ENCODE measurements at regions not wholly inside any gene's neighbourhood (a gene's known extent, or its start where the extent isn't known, plus 50 kb on each side); places are given as distances from the start of the nearest gene placed in this dataset.

DNA sequence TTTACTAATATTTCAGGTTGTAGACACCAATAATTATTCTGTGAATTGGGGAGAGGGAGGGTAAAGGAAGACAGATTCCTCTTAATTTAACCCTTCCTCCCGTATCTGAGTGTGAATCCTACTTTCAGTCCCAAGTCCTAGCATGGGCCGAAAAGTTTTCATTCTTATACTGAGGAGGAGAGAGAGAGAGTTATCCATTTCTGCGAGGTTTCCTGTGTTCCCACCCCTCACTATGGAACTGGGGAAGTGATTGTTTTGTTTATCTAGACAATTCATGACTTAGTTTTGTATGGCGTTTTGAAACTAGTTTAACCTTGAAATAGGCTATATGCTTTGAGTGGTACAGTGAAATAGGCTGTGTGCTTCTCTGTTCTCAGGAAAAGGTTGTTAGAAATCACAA, 134.0 kb upstream of the DPYD start:
- no peak for DNase-seq

DNA sequence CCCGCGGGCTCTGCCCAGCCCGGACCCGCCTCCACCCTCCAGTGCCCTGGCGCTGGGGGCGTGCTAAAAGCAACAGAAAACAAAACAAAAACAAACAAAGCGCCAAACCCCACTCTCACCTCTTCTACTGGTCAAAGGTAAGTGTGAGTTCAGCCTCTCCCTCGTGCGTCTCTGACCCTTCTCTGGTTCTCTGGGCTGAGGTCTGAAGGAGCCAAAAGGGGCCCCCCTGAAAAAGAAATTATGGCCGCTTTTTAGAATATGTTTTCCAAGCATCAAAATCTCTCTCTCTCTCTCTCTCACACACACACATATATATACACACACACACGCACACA, 133.5 kb upstream of the DPYD start:
- no peak for DNase-seq

DNA sequence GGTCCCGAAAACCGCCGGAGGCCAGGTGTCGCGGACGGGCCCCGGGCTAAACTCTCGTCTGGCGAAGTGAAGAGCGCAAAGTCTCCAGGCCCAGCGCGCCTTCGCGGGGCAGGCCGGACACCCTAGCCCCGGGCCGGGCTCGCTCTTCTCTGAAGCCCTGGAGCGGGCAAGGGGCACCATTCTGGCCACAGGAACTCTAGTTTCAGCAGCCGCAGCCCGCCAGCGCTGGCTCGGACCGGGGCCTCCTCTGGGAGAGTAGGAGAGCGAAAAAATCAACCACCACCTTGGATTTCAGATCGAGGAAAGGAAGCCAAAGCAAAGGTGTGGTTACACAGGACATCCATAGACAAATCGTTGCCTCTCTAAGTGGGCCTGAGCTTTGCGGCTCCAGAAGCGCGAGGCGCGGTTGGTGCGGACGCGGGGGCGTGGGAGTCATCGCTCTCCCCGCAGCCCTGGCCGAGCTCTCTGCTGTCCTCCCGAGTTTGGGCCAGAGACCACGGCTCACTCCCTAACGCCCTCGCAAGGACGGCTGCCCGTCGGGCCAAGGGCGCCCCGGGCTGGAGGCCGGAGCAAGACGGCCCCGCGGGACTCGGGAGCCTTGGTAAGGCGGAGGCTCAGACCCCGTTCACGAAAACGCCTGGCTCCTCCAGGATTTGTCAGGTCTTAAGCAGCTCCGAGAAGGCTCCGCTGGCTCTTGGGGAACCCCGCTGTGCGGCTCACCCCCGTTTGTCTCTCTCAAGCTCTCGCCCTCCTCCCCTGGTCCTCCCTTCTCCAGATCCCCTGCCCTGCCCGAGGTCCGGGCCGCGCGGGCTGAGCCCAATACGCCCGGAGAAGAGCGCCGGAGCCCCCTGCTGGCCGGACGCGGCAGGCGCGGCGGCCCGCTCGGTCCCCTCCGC, 132.9 kb upstream of the DPYD start:
- no peak for DNase-seq

DNA sequence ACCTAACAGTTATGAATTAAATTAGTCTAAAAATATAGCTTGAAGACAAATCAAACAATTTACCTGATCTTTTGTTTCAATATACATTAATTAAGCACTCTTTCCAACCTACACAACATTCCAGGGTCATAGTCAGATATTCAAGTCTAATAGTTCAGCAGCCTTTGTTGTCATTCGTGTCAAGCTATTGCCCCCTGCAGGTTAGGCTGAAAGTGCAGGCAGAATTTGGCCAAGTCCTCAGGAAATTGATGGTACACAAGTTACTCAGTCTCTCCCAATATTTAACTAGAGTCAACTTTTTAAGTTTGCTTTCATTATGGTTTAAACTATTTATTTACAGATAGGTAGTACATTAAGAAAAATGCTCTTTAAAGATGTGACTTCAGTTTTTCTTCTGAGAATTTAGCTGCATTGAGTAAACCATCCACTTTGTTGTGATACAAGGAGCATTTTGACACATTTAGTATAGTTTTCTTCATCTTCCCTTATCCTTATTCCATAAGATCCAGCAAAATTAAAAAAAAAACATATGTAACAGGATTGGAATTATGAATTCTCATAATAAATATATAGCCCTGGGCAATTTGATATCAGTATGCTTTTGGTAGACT, 130.3 kb upstream of the DPYD start:
- peak; percentile 77 for DNase-seq

GRCh38 chr1:98049370-98050135, 128.7 kb upstream of the DPYD start:
- DNase-seq: no peak

DNA sequence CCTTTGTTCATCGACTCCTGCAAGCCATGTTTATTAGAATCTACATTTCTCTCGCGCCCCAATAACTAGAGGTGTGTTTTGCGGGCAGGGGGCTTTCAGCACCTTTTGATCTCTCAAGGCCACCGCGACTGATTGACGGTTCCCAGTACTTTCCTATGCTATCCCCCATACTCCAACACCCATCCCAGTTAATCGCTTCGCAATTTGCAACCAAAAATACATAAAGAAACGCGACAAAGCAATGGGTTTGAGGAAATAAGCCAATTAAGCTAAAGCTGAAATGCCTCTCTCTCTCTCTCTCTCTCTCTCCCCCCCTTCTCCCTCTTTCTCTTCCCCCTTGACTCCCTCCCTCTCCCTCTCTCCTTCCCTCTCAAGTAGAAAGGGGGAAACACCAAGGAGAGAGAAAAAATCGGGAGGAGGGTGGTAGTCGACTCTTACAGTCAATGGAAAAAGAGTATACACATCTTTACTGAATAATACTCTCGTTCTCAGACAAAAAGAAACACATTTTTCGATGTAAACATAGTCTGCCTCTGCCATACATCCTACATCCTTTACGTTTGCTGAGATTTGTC, 128.0 kb upstream of the DPYD start:
- DNase-seq: no peak

- DNase-seq: no peak
Observed at GRCh38 chr1:98048244-98048643, 127.4 kb upstream of the DPYD start.

DNA sequence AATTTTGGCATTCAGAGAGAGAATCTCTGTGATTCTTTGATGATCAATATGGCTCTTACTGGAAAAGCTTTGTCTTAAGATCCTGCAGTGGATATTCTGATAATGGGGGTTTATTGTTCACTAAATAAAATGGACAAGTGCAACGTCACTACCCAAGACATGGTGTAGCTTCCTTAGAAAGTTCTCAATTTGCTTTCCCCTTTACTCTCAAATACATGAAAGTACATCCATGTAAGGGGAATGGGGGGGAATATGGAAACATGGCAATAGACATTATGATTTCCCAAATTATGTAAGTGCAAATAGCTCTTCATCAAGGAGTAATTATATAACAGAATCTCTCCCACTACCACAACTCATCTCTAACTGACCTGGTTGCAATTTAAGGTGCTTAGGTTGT, 126.3 kb upstream of the DPYD start:
- DNase-seq: no peak

- no peak for DNase-seq
Observed at GRCh38 chr1:98045767-98046641, 125.2 kb upstream of the DPYD start.

GRCh38 chr1:98045211-98045766, 124.5 kb upstream of the DPYD start:
- DNase-seq: no peak

DNA sequence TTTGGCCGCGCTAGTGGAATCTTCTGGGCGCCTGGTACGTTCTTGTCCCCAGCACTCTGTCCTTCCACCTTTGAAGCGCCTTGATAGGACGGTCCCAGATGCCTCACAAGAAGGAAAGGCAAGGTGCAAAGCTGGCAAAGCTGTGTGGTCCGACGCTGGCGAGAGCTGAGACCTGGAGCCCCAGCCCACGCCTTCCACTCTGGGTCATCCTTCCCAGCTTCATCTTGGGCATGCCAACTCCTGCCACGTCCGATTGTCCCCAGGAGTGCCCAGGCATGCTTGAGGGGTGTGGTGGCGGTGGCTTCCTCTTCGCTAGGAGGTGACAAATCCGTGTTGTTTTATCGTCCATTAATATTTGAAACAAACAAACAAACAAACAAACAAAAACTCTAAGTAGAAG, 123.9 kb upstream of the DPYD start:
- DNase-seq: no peak

GRCh38 chr1:98044071-98044697, 123.3 kb upstream of the DPYD start:
- DNase-seq: no peak

DNA sequence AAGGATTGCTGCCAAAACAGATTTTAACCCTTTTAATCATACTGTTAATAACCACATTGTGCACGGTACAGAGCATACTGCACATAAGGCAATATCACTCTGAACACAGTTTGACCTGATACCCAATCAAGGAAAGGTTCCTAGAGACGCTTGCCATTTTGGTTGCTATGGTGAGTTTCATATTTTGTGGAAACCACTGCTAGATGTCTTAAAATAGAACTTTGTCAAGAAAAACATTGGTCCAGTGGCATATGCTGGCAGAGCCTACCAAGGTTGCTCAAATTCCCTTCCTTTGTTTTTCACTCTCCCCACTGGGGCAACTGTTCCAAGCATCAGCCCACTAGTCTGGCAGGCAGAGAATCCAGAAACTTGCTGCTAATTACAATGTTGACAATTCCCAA, 114.8 kb upstream of the DPYD start:
- no peak for DNase-seq

GRCh38 chr1:98034505-98034904, 113.7 kb upstream of the DPYD start:
- no peak for DNase-seq

DNA sequence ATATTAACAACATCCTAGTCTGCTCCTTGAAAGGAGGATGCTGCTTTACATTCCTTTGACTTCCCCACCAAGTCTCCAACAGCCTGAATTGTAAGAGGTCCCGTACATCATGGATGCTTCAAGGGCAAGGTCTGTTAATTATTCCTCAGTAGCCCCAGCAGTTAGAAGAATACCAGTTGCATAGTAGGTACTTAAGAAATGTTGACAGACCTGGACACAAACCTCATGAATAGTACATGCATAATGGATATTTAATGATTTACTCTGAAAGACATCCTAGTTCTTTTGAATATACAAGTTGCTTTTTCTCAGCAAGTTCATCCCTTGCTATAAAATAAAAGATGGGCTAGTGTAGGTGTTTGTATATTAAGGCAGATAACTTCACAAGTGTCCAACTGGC, 112.1 kb upstream of the DPYD start:
- no peak for DNase-seq

GRCh38 chr1:98030976-98031375, 110.1 kb upstream of the DPYD start:
- DNase-seq: no peak

GRCh38 chr1:98030483-98030882, 109.6 kb upstream of the DPYD start:
- DNase-seq: no peak

DNA sequence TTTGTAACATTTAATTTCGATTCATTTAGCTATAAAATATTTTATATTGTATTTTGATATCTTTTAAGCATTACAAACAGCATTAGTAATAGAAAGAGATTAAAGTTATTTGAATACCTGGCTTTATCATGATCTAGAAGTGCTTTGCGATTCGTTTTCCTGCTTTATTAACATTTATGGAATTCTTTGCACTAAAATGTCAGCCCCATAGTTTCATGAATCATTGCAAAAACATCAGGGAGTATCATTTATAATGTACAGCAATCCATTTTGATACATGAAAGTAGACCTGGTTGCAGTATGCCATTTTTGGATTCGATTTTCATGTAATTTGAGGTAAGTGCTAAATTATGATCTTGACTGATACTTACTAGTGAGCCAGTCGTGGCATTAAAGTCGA, 108.0 kb upstream of the DPYD start:
- DNase-seq: no peak

GRCh38 chr1:98027103-98027705, 106.4 kb upstream of the DPYD start:
- no peak for DNase-seq

GRCh38 chr1:98025858-98026257, 105.0 kb upstream of the DPYD start:
- no peak for DNase-seq

DNA sequence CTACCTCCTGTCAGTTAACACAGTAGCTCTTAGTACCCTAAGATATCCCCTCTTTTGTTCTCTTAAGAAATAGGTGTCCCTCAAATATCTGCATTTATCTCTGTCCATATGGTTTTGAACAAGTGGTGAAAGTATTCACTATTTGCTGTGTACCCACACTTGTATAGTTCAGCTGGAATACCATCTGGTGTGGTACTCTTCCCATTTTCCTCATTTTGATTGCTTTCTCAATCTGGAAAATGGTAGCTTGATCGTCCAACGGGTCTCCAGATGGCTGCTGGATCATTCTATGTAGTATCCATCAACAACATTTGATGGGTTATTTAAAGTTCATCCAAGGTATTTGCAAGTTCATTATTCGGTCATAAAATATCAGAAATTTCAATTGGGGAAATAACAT, 100.3 kb upstream of the DPYD start:
- no peak for DNase-seq

Measured in NCI-H2029 treated with DMSO at 0.1 percent for 48 hours (cell line).